ENCODE measurements at regions not wholly inside any gene's neighbourhood (a gene's known extent, or its start where the extent isn't known, plus 50 kb on each side); places are given as distances from the start of the nearest gene placed in this dataset.

- H3K27me3 ChIP-seq (ENCODE audit: insufficient read depth): no peaks in the 10 kb centered on the region; the same call in 1 of the 2 replicates
- no peaks in the 10 kb centered on the region for H3K9me2 ChIP-seq
- H3K79me2 ChIP-seq (ENCODE audit: insufficient read depth): no peaks in the 10 kb centered on the region
- H3K36me3 ChIP-seq (replicated peaks in 1 of 2; ENCODE audit: control insufficient read depth in 1 of 2, insufficient read depth in 2 of 2, low read length in 1 of 2): no peaks in the 10 kb centered on the region
- peak overlapping the region; percentile 23; the same call in 1 of the 2 replicates for H3K4me2 ChIP-seq
- H2AFZ ChIP-seq (ENCODE audit: low read depth): no peak overlapping the region
- H3K27ac ChIP-seq (ENCODE audit: low read depth in 2 of 2, low read length in 1 of 2): no peak overlapping the region
- H4K20me1 ChIP-seq (ENCODE audit: insufficient read depth): no peaks in the 10 kb centered on the region
- no peak for DNase-seq
- 57% methylated on average over 3 of the region's 3 CpGs for WGBS (ENCODE audit: low lambda C conversion rate)
- POLR2A ChIA-PET: no interaction called here
- CTCF ChIA-PET: interaction anchor here (1.2 to 1.8 kb wide), 3 partner anchors 26 to 385 kb away, joined by 3 to 7 read pairs (median 3); no protein-coding TSS in a partner anchor
- no peaks in the 10 kb centered on the region for H3K9me3 ChIP-seq
- peak; percentile 61; the same call in 1 of the 2 replicates for TF ChIP-seq MEF2A (IDR thresholded peaks at IDR 0.05; ENCODE audit: borderline replicate concordance, low read depth)
- no peak for TF ChIP-seq FOXM1 (IDR thresholded peaks at IDR 0.05; ENCODE audit: low read depth)
- TF ChIP-seq JUND (IDR thresholded peaks at IDR 0.05): no peak
- no peak overlapping the region for H3K4me3 ChIP-seq (ENCODE audit: low read depth in 2 of 2, low read length in 1 of 2)
- H3F3A ChIP-seq (replicated peaks; ENCODE audit: insufficient read depth): no peaks in the 10 kb centered on the region
- H3K9ac ChIP-seq: no peak overlapping the region
- H3K4me1 ChIP-seq (ENCODE audit: control insufficient read depth in 1 of 2, insufficient read depth in 2 of 2, low read depth in 1 of 2, low read length in 1 of 2): peaks cover 8 to 18% of the 10 kb centered on the region in 2 experiments; a peak in 3 of 4 replicates
These were observed 144.0 kb upstream of the TMPO start for GRCh38 chr12:98371419-98371818.

GRCh38 chr12:98372340-98373024, 142.9 kb upstream of the TMPO start:
- no peaks in the 10 kb centered on the region for H3K9me3 ChIP-seq

GRCh38 chr12:98373025-98373554, 142.3 kb upstream of the TMPO start:
- no peaks in the 10 kb centered on the region for H3K27me3 ChIP-seq (ENCODE audit: insufficient read depth)
- no peak overlapping the region for H3K9ac ChIP-seq
- 43% methylated on average over 2 of the region's 2 CpGs for WGBS (ENCODE audit: low lambda C conversion rate)
- H3K27ac ChIP-seq (ENCODE audit: low read depth in 2 of 2, low read length in 1 of 2): no peak overlapping the region
- H3K4me3 ChIP-seq (ENCODE audit: low read depth in 2 of 2, low read length in 1 of 2): no peak overlapping the region; a peak in 1 of 4 replicates
- no peak overlapping the region for H3K4me2 ChIP-seq
- H3F3A ChIP-seq (replicated peaks; ENCODE audit: insufficient read depth): no peaks in the 10 kb centered on the region
- peaks cover 8 to 18% of the 10 kb centered on the region in 2 experiments; a peak in 3 of 4 replicates for H3K4me1 ChIP-seq (ENCODE audit: control insufficient read depth in 1 of 2, insufficient read depth in 2 of 2, low read depth in 1 of 2, low read length in 1 of 2)
- DNase-seq: peak; percentile 43
- no peaks in the 10 kb centered on the region for H3K9me2 ChIP-seq
- H3K36me3 ChIP-seq (replicated peaks in 1 of 2; ENCODE audit: control insufficient read depth in 1 of 2, insufficient read depth in 2 of 2, low read length in 1 of 2): no peaks in the 10 kb centered on the region
- no peak overlapping the region for H2AFZ ChIP-seq (ENCODE audit: low read depth)
- no peaks in the 10 kb centered on the region for H3K79me2 ChIP-seq (ENCODE audit: insufficient read depth)
- ChIA-PET CTCF (no interaction called here), POLR2A (no interaction called here)
- H4K20me1 ChIP-seq (ENCODE audit: insufficient read depth): no peaks in the 10 kb centered on the region
- H3K9me3 ChIP-seq: no peaks in the 10 kb centered on the region
- TF ChIP-seq RCOR1 (IDR thresholded peaks at IDR 0.05; ENCODE audit: low read length) (no peak), SMC3 (IDR thresholded peaks at IDR 0.05; ENCODE audit: low read depth, low read length) (peak; percentile 68), RAD21 (IDR thresholded peaks at IDR 0.05; ENCODE audit: low read length) (peak; percentile 90), CTCF (IDR thresholded peaks at IDR 0.05) (peak; percentile 82), CHD2 (IDR thresholded peaks at IDR 0.05; ENCODE audit: low read length, partially characterized antibody) (peak; percentile 20), GATA2 (CRISPR knock-in tag; IDR thresholded peaks at IDR 0.05) (no peak)

More at GRCh38 chr12:98372340-98373024, 142.9 kb upstream of the TMPO start:
- Histone ChIP-seq H3K9me2 (no peaks in the 10 kb centered on the region), H3K27ac (ENCODE audit: low read depth in 2 of 2, low read length in 1 of 2) (no peak overlapping the region), H3K4me1 (ENCODE audit: control insufficient read depth in 1 of 2, insufficient read depth in 2 of 2, low read depth in 1 of 2, low read length in 1 of 2) (peaks cover 8 to 18% of the 10 kb centered on the region in 2 experiments; a peak in 3 of 4 replicates), H4K20me1 (ENCODE audit: insufficient read depth) (no peaks in the 10 kb centered on the region), H2AFZ (ENCODE audit: low read depth) (no peak overlapping the region), H3K36me3 (replicated peaks in 1 of 2; ENCODE audit: control insufficient read depth in 1 of 2, insufficient read depth in 2 of 2, low read length in 1 of 2) (no peaks in the 10 kb centered on the region), H3K9ac (no peak overlapping the region), H3K27me3 (ENCODE audit: insufficient read depth) (no peaks in the 10 kb centered on the region), H3K4me2 (no peak overlapping the region), H3K4me3 (ENCODE audit: low read depth in 2 of 2, low read length in 1 of 2) (no peak overlapping the region; a peak in 1 of 4 replicates), H3K79me2 (ENCODE audit: insufficient read depth) (no peaks in the 10 kb centered on the region), H3F3A (replicated peaks; ENCODE audit: insufficient read depth) (no peaks in the 10 kb centered on the region)
- ChIA-PET CTCF (no interaction called here), POLR2A (no interaction called here)
- TF ChIP-seq GABPA (IDR thresholded peaks at IDR 0.05; ENCODE audit: low read depth) (no peak), RAD21 (IDR thresholded peaks at IDR 0.05; ENCODE audit: low read length) (no peak)
- DNase-seq: no peak
- 44% methylated on average over 5 of the region's 5 CpGs for WGBS (ENCODE audit: low lambda C conversion rate)

Data from SK-N-SH (cell line).